Ishikawa (cell line): ENCODE measurements at regions not wholly inside any gene's neighbourhood (a gene's known extent, or its start where the extent isn't known, plus 50 kb on each side); places are given as distances from the start of the nearest gene placed in this dataset.

ENCODE experiments used
- CREB1 ChIP-seq: IDR thresholded peaks from 2 replicates; pipeline ENCODE4 v1.6.1; 2012; ENCODE audit warnings: low read depth
- EGR1 ChIP-seq: IDR thresholded peaks from 2 replicates; pipeline ENCODE4 v1.6.1; 2012
- FOXM1 ChIP-seq: IDR thresholded peaks from 2 replicates; pipeline ENCODE4 v1.6.1; 2012; ENCODE audit warnings: low read depth, borderline replicate concordance
- MAX ChIP-seq: IDR thresholded peaks from 2 replicates; pipeline ENCODE4 v1.6.1; 2012
- RAD21 ChIP-seq: IDR thresholded peaks from 2 replicates; pipeline ENCODE4 v1.6.1; 2012; ENCODE audit warnings: low read depth
- REST ChIP-seq: IDR thresholded peaks from 2 replicates; pipeline ENCODE4 v1.6.1; 2012; ENCODE audit warnings: low read depth, mild to moderate bottlenecking
- TAF1 ChIP-seq: IDR thresholded peaks from 2 replicates; pipeline ENCODE4 v1.6.1; 2012; ENCODE audit warnings: low read depth, mild to moderate bottlenecking
- TCF12 ChIP-seq: IDR thresholded peaks from 2 replicates; pipeline ENCODE4 v1.6.1; 2012; ENCODE audit warnings: low read depth
- USF1 ChIP-seq: IDR thresholded peaks from 2 replicates; pipeline ENCODE4 v1.6.1; 2012
- YY1 ChIP-seq: IDR thresholded peaks from 2 replicates; pipeline ENCODE4 v1.6.1; 2012; ENCODE audit warnings: low read depth

GRCh38 chr12:98037401-98038140 is 477.8 kb upstream of the TMPO start:
- no peak for TF ChIP-seq YY1
- TF ChIP-seq MAX: no peak
- TF ChIP-seq RAD21: no peak
- TF ChIP-seq TAF1: no peak
- no peak for TF ChIP-seq FOXM1
- TF ChIP-seq TCF12: no peak
- no peak for TF ChIP-seq REST
- TF ChIP-seq USF1: no peak
- no peak for TF ChIP-seq CREB1
- TF ChIP-seq EGR1: no peak
